Amniotic stem cell (primary cell): ENCODE measurements at regions not wholly inside any gene's neighbourhood (a gene's known extent, or its start where the extent isn't known, plus 50 kb on each side); places are given as distances from the start of the nearest gene placed in this dataset.

ENCODE experiments used
- DNase-seq: peaks from one replicate; lab custom pipeline; 2025; lab: John Stamatoyannopoulos, UW

- DNase-seq: no peak
These were observed 114.0 kb upstream of the TMEM132D start for GRCh38 chr12:130017591-130018449.

- DNase-seq: no peak
These were observed 114.8 kb upstream of the TMEM132D start for GRCh38 chr12:130018614-130019013.

GRCh38 chr12:130026608-130027176 lies 122.9 kb upstream of the TMEM132D start:
- no peak for DNase-seq

- DNase-seq: no peak
These were observed 124.0 kb upstream of the TMEM132D start for GRCh38 chr12:130027798-130028197.

GRCh38 chr12:130029151-130029550 lies 125.3 kb upstream of the TMEM132D start:
- no peak for DNase-seq

- DNase-seq: no peak
These were observed 127.2 kb upstream of the TMEM132D start for GRCh38 chr12:130031041-130031440.

DNA sequence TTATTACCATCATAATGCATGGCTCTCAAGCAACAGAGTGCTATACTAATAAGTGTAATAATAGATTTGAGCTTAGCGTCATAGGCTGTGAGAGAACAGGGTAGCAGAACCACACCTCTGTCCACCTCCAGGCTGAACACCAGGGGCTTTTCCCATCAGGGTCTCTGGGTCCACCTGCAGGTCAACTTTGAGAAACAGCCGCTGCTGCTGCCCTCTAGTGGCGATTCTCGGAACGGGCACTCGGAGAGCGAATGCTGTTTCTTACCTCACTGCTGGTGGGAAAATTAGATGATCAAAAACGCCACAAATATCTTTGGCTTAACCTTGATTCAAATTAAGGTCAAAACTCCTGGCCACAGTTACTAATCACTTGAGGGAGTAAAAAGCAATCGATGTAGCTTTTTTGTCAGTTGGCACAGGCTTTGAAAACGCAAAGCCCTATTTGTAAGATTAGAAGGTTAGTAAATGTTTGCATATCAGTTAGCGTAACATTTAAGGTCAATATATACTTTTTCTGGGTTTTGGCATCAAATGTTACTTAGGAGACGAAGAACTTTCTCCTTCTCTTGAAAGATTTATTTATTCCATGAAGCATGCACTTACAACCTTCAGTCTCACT lies 127.9 kb upstream of the TMEM132D start:
- DNase-seq: no peak

DNA sequence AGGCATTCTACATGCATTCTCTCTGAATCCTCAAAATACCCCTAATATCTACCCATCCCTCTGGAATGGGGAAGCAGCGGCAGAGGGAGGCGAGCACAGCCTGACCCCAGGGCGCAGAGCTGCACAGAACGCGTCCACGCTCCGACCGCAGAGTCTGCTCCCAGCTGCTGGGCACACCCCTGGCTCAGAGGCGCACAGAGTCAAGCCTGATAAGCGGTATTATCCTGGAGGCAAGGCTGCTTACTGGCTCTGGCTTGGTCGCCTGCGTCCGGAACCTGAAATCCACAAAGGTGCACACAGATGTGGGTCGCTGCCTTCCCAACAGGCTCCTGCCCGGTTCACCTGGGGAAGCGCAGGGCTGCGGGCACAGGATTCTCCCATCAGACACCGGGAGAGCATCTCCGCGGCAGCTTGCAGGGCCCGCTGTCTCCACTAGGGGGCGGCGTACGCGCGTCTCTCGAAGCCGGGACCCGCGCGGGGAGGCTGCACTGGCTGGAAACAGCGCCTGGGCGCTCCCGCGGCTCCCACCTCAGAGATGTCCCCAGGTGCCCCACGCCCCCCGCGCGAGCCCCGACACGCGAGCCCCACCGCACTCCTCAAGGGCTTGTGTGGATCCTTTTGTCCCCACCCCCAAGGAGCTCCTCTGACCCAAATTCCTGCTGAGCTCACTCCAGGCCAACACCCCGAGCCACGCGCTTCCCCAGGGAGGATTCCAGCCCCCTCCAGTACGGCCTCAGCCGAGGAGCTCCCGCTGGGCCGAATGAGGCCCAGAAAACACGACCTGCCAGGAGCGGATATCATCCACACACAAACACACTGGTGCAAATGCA lies 120.1 kb upstream of the FZD10 start:
- DNase-seq: no peak

GRCh38 chr12:130043685-130044406 lies 118.4 kb upstream of the FZD10 start:
- DNase-seq: no peak

DNA sequence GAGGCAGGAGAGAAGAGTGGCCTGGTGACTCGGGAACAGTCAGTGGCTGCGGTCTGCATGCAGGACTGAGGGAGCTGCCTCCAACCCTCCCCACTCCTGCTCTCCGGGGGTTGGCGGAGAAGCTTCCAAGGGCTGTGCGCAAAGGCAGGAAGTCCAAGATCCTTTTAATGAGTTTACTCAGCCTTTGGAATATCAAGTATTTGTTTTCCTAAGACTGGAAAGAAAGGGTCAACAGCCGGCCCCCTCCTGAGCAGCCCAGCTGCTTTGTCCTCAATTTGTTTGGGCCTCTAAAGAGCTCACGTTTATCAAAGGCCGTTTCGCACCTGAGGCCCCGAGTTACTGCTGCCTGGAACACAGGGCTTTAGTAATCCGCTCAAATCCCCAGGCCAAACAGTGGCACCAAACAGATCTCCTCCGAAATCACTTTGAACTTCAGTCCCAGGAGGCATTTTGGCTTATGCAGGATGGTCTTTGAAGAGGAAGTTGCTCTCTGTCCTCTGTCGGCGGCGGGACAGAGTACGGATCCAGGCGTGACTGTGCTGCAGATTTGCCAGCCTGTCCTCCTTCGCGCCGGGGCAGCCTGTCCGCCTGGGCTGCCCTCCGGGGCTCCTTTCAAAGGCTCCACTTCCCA lies 117.2 kb upstream of the FZD10 start:
- DNase-seq: no peak

- DNase-seq: no peak
These were observed 112.6 kb upstream of the FZD10 start for GRCh38 chr12:130049666-130050065.

DNA sequence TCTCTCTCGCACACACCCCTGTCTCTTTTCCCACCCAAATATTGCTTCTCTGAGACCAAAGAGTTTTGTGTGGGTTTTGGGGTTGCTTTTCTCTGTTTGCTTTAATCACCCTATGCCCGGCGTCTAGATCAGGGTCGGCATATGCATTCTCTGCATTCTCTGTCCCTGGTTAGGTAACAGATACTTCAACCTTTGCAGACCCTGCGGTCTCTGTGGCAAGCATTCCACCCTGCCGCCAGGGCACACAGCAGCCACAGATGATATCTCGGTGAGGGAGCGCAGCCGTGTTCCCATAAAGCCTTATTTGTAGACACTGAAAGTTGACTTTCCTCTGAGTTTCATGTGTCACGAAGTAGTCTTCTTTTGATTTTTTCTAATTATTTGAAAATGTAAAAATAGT lies 110.4 kb upstream of the FZD10 start:
- no peak for DNase-seq

DNA sequence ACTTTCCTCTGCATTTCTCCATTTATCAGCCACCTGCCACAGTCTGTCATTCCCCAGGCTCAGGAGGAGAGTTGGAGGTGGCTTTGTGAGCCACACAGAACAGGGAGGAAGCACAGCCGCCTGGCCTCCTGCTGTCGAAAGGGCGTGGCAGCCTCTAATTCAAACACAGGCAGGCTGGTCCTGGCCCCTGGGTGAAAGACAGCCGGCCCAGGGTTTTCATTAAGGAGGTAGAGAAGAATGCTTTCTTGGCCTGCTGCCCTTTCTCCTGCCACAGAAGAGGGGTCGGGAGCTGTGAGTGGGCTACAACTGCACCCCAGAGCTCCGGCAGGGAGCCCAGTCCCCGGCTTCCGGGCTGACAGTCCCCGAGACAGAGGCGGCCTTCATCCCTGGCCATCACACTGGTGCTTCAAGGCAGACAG lies 108.6 kb upstream of the FZD10 start:
- DNase-seq: no peak

DNA sequence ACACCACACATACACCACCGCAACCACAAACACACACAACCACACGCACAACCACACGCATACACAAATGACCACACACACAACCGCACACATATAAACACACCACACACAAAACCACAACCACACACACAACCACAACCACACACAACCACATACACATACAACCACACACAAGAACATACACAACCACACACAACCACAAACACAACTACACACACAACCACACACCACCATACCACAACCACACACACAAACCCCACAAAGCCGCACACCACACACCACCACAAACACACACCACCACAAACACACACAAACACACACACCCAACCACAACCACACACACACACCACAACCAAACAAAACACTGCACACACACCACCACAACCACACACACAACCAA lies 107.5 kb upstream of the FZD10 start:
- DNase-seq: no peak

DNA sequence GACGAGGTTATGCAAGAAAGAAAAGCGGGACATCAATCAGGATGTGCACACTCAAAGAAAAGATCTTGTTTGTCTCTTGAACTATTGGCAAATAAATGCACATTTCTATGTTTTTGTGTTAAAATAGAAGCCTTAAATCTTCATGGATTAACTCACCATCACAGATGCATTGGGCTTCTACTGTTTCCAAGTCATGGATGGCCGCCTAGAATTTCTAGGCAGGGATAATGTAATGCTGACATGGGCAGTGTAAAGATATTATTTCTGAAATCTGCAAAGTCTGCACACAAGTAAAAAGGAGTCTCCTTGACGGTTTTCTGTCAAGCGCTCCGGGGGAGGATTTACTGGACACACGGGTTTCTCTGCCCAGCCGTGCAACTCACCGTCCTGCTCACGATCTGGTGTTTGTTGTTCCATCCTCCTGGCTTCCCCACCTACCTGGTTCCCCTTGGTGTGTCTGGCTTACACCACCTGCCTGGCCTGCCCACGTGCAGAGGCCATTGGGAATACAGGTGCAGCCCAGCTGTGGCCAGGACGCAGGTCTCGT lies 103.3 kb upstream of the FZD10 start:
- DNase-seq: no peak

- DNase-seq: no peak
These were observed 98.4 kb upstream of the FZD10 start for GRCh38 chr12:130063866-130064265.

- DNase-seq: no peak
These were observed 97.3 kb upstream of the FZD10 start for GRCh38 chr12:130064999-130065398.

DNA sequence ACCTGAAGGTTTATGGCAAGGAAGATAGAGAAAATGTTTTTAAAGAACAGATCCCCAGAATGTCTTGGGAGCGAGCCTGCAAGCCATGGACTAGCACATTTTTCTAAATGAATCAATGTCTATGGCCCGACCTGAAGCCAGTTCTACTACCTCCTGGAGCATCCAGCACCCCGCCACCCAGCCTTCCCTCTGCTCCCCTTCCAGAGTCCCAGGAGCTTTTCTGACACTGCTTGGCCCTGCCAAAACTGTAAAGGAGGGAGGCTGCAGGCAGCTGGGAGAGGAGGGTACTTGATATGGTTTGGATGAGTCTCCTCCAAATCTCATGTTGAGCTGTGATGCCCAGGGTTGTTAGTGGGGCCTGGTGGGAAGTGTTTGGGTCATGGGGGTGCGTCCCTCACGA lies 95.5 kb upstream of the FZD10 start:
- DNase-seq: no peak

- DNase-seq: no peak
These were observed 93.5 kb upstream of the FZD10 start for GRCh38 chr12:130068741-130069140.

GRCh38 chr12:130070126-130070611 lies 92.1 kb upstream of the FZD10 start:
- DNase-seq: no peak

GRCh38 chr12:130073721-130074120 lies 88.5 kb upstream of the FZD10 start:
- DNase-seq: no peak
